HG02970 (cell line): ENCODE measurements at regions not wholly inside any gene's neighbourhood (a gene's known extent, or its start where the extent isn't known, plus 50 kb on each side); places are given as distances from the start of the nearest gene placed in this dataset.

Experiments used
- ATAC-seq: cut with Tn5 transposase; IDR thresholded peaks from one replicate; pipeline ENCODE4 v1.9.1; 2021; ENCODE audit warnings: mild to moderate bottlenecking, moderate library complexity, moderate number of reproducible peaks; ENCODE audit not compliant: unreplicated experiment, low FRiP score

DNA sequence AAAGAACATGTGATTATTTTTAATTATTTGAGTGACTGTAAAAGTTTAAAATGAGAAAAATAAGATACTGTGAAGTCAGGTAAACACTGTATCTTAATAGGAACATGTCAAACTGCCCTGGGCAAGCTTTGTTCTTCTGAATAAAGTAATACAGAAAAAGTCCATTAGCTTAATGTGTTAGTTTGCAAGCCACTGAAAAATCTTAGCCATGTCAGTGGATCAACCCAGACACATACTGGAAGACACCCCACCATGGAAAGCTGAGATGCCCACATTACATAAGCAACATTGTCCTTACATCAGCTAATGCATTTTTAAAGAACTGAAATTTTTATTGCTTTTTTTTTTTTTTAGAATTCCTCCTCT, 155.2 kb downstream of the BBOX1 start:
- ATAC-seq, result no peak

DNA sequence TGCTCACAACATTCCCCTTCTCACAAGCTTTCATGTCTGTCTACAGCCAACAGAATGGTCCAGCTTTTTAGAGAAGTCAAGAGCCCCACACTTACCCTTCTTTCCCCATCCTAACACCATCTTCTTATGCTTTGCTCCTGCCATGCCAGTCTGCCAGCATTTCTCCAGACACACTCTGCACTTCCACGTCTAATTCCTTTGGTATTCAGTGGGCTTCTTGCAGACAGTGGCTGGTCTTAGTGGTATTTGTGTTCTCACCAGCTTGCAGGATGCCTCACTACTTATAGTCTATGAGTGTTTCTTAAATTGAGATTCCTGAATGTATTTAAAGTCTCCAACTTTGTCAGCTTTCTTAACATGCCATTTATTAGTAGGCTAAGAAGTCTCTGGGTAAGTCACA, 154.4 kb downstream of the BBOX1 start:
- no peak for ATAC-seq

DNA sequence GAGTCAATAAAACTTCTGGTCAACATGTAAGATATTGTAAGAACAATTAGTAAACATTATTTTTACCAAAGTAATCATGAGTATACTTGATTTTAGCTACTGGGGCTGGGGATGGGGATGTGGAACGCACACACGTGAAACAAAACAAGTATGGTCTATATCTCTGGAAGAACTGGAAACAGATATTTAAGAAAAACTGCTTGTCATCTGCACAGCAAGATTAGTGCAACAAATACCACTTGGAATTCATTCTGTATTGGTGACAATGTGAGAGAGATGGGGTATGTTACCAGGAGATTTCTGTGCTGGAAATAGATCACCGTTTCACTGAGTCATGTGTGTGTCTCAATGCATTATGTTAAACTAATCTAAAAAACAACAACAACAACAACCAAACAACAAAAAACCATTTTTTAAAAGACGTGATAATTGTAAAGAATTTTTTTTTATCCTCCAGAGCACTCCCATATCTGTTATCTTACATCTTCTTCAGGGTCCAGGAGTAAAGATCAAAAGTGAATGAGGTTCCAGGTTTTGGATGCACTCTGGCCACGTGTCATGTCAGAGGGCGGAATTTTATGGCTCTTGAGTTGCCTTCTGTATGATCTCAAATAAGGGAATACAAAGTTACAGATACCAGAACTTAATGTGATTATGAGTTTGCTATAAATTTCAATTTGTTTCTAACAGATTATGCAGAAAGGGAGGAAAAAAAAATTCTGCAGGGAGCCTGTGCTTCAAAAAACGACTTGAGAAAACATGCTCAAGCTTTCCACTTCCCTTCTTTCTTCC, 153.0 kb downstream of the BBOX1 start:
- ATAC-seq, result no peak

DNA sequence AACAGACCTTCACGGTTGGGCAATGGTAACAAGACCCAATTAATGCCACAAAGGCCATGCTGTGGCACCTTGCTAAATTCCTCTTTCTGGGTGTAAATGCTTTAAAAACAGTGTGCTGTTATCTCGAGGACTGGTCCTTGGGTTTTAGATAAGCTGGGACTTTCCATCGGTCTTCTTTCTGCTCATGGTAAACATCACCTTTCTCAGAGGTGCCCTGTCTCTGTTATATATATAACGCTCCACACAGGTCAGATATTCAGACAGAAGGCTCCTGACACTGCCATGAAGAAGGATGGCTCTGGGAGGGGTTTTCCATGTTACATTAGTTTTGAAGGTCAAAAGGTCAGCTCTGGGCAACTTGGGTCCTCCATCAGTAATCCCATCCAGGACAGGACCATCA, 151.6 kb downstream of the BBOX1 start:
- ATAC-seq, result no peak

DNA sequence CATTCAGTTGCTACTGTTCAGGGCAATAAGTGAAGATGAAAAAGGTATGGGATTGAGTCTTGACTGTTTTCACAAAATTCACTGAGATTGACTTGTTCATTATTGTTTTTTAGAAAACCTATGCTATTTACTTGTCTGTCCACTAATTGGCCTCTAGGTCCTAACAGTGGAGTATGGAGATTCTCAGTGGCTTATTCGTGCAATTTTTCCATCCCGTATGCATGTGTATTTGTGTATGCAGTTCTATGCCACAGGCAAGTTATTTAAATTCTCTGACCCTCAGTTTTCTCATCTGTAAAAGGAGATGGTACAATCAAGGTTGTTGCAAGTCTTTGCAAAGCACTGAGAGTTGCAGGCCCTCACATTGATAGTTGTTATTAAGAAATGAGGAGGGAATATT, 151.0 kb downstream of the BBOX1 start:
- no peak for ATAC-seq

DNA sequence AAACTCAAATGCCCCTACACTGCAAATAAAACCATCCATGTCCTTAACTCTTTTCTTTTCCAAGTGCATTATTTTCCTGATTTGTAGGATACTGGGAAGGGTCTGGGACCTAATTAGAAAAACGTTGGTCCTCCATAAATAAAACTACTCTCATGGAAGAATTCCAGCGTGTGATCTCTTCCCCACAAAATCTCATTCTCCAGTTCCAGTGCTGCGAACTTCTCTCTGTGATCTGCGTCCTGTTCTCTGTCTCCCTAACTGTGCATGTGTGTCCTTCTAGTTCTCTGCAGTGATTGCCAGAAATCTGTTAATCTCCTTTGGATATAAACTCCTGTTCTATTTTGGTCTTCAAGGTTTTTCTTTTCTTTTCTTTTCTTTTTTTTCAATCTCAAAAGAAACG, 148.1 kb downstream of the BBOX1 start:
- ATAC-seq, result no peak

DNA sequence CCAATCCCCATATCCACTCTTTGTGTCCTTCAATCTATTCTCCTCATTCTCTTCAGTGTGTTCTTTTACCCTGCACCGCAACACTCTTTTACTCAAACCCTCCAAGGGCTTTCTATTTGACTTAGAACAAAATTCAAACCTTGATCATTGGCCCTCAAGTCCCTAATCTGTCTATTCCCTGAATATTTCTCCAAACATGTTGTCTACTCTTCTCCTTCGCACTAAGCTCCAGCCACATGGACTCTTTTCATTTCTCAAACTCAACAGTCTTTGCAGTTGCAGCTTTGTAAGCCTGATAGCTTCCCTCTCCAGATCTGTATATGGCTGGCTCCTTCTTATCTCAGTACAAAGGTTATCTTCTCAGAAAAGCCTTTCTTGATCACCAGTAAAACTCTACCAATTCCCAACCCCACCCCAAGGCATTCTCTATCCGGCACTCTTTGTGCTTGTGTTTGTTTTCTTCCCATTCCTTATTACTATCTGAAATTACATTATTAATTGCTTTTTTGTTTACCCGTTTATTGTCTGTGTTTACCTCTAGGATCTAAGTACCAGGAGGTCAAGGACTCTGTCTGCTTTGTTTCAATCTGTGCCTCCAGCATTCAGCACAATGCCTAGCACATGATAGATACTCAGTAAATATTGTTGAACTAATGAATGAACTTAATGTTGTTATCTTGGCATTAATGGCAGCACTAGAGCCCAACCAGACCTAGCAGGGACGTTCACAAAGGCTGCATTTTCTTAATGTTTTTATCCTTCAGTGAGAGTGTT, 147.4 kb downstream of the BBOX1 start:
- ATAC-seq, result no peak

DNA sequence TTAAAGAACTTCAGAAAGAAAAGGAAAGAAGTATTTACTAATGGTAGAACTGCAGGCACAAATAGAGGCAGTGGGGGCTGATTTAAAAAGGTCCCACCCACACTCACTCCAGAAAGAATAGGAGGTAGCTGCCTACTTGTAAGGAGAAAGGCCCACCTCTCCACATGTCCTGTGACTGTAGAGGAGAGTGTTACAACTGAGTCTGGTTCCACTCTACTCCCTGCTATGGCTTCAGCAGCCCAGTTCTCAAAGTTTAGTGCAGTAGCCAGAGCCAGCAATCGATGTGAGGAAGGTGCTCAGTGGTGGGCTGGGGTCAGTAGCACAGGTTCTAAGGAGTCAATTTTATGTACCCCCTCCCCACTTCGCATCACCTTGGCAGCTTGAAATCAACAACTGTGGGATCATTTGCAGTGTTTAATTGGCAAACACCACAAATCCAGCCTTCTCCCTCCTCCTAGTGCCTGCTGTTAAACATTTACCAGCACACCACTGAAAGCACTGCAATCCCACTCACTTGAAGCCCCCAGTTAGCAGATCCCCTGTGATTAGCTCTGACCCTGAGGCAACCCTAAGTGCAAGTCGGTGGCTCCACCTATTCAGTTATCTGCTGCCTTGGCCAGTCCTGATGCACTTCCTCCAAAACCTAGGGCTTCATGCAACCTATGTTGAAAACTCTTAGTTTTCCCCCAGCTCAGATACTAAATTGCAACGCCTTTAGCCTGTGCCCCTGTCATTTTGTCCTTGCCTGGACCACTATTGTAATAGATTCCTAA, 146.6 kb downstream of the BBOX1 start:
- ATAC-seq, result no peak

DNA sequence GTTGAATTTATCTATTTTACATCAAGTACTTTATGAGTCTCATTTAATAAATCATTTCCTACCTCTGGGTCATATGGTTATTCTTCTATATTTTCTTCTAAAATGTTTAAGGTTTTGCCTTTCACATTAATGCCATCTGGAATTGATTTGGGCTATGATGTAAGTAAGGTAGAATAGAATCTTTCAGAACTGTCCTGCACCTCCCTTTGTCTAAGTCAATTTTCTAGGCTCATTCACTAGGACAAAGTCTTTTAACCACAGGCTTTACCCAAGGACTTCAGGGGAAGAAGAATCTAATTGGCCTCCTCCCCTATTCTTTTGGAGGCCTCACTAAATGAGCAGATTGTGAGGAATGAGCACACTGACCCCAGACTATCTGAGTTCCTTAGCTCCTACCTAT, 146.0 kb downstream of the BBOX1 start:
- ATAC-seq, result no peak

DNA sequence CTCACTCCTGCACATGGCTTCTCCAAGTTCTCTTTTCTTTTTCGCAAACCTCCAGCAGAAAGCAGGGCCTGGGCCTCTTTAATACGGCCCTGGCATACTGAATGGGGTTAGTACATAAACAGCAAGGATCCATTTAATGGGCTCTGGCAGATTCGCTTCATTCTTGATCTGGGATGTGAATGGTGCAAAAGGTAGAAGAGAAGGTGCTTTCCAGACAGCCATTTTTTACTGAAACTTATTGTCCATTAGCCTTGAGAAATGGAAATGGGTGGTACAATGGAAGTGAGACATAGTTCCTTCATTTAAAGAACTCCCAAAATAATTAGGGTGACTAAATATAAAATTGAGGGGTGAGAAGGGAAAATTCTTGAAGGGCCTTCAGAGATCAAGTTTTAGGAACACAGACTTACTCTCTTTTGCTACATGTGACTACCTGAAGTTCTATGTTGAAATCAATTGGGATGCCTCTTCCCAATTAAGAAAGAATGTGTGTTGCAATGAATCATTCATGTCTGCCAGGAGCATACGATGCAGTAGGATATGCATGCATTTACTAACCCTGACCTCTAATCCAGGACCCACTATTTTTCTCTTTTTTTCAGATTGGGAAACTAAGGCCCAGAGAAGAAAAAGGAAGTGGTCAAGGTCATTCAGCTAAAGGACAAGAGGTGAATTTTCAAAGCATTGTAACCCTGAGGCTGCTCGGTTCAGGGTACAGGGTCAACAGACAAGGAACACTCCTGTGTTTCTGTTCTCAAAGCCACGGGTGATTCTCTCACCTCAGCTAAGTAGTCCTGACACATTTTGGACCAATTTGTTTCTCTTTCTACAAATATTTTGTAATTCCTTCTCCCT, 144.1 kb downstream of the BBOX1 start:
- ATAC-seq, result no peak

DNA sequence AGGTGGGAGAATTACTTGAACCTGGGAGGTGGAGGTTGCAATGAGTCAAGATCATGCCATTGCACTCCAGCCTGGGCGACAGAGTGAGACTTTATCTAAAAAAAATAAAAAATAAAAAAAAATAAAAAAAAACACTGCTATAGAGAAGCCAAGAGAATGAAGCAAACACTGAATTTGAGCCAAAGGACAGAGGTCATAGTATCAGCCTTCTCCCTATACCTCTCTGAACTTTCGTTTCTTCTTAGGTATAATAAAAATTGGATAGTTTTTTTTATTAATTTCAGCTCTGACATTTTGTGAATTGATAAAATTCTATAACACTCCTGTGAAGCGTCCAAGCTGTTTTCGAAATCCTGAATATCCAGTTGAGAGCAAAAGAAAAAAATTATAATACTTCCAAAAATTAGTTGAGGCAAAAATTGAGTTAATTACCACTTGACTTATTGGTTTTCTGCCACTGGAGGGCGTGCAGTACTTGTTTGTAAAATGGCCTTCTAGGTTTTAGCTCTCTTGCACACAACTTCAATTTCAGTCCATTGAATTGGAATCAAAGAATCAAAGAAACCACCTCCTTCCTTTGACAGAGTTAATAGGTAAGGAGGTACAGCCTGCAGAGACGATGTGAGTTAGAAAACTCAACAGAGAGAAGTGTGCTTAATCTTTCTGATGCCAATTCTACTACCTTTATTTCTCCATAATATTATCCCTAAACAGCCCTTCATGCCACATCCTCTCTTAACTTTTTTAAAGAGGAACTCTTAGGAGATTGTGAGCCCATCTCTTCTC, 143.2 kb downstream of the BBOX1 start:
- ATAC-seq, result no peak

DNA sequence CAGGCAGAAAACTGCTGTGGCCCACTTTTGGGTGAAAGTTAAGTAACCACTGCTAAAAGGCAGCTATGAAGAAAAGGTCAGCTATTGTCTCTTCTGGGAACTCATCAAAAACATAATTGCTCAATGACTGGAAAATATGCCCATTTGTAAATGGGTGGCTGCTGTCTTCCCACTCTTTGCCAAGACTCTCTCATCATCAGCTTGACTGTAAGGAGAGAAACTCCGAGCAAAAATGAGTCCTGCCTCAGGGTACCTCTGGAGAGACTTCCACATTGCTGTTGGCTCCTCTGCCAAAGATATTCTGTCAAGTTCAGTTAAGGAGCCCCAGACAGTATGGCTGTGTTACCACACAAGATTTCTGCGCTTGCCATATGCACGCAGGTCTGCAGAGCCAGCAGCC, 138.7 kb downstream of the BBOX1 start:
- no peak for ATAC-seq

DNA sequence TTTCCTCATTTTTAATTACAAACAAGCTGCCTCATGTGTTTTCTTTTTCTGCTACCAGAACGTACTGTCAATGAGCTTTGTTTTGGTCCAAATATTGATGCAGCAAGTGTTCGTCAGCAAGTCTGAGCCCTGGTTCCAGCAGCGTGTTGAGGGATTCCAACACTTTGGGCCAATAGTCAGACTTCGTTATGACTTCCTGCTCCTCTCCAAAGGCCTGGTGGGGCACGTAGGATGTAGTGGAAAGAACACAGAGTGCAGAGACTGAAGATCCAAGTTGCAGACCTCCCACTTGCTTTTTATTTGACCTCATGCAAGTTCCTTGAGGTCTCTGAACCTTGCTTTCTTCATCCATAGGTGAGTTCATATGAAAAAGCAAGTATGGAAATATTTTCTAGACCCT, 138.2 kb downstream of the BBOX1 start:
- no peak for ATAC-seq
